DMS153 (cell line): ENCODE measurements at regions not wholly inside any gene's neighbourhood (a gene's known extent, or its start where the extent isn't known, plus 50 kb on each side); places are given as distances from the start of the nearest gene placed in this dataset.

Experiments
- DNase-seq: peaks from one replicate; lab custom pipeline; 2025; lab: John Stamatoyannopoulos, UW

DNA sequence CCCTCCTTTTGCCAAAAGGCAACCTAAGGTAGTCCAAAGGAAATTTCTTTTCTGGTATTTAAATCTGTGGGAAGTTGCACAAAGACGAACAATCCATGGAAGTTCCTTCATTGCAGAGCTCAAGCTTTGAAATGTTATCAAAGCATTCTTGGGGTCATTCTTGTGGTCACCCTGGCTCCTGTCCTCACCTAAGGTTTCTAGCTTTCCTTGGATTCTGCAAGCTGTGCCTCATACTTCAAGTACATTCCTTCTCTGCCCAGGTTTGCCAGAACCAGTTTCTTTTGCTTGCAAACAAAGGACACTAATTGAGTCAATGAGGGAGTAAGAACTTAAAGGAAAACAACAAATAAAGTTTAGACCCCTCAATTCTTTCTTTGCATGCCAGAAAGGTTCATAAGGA is 329.8 kb upstream of the PDZRN3 start:
- no peak for DNase-seq

DNA sequence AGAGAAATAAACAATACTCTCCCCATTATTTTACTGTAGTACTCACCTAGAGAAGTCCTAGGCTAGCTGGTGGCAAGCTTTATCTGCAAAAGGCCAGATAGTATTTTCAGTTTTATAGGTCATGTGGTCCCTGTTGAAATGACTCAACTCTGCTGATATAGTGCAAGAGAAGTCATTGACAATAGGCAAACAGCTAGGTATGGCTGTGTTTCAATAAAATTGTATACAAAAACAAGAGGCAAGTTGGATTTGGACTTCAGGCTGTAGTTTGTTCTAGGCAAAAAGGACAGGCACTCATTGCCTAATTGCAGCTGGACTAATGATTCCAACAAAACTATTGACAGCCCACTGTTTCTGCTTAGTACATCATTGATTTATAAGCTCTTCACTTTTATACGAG is 328.0 kb upstream of the PDZRN3 start:
- no peak for DNase-seq

DNA sequence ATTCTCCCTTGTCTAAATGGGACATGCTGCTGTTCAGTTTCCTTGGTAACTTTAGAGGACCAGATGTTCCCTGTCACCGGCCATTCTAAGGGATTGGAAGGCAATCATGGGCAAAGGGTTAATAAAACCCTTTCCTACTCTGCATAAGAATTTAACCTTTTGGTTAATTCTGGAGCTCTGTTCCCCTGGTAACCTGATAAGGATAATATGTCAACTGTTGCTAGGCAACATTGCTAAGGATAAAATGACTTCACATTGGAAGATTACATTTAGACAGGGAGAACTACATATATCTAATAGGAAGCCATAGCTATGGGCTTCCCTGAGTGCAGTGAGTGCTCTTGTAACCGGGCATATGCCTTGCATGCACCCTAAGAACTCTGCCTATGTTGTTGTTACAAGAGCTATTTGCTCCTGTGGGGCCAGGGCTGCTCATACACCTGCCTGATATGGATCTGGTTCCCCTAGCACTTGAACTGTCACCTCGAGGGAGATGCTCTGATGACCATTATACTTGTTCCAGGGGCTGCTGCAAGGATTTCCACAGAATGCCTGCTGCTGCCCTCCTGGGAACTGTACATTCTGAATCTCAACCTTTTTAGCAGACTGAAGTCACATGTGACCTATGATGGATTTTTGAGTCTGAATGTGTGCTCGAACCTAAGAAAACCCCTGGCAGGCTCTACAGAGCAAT is 326.3 kb upstream of the PDZRN3 start:
- DNase-seq, result no peak

DNA sequence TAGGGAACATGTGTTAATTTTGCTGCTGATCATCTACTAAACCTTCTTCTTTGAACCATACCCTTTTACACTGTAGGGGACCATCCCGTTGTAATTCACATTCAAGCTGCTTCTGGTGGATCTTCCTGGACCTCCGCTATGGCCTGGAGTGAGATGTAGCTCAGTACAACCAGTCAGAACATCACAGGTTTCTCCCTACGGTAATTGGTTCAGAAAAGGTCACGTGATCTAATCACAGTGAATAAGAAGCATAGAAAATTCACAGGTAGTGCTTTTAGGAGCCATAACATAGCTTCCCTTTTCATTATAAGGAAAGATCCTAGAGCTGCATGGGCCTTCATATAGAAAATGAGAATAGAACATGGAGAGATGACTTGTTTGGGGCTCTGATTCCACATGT is 320.8 kb upstream of the PDZRN3 start:
- no peak for DNase-seq

DNA sequence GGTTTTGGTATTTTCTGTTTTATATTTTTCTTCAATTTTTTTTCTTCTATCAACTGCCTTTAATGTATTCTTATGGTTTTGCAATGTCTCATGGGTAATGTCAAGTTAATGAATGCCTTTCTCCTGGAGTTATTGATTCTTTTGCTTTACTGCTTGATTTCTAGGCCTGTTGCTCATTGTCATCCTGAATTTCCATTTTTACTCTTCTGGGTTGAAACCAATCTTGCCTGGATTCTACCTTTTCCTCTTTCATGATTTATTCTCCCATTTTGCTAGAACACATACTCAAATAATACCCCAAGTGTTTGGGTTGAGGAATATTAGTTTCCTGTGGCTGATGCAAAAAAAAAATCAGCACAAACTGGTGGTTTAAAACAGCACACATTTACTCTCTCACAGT is 315.2 kb upstream of the PDZRN3 start:
- no peak for DNase-seq

DNA sequence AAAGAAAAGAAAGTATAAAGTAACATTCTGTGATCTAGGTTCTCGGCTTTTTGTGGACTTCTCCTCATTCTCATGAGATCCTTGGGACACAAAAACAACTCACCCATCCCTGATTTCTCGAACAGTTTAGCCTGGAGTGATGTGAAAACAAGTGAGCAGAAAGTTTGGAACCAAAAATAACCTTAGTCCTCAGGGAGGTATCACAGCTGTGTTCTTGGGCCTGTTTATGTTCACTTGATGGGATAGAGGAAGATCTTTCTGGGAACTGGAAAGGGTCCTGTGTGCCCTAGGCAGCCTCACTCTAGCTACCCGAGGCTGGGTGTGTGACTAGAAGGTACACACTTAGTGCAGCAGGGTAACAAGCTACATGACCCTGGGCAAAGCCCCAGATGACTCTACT is 308.8 kb upstream of the PDZRN3 start:
- no peak for DNase-seq

DNA sequence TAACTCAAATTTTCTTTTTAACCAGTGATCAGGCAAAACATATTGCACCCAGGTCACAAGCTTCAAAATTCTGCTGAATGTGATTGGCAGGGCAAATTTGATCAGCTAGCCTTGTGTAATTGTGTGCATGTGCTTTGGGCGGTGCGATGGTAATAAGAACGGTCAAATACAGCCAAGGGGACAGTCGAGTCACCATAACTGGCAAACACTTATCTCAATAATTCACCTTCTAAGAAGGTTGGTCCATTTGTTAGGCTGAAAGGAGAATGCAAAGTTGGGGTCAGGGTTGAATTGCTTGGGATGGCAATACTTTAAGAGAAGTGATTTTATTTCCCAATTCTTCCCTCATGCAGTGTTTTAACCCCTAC is 302.4 kb upstream of the PDZRN3 start:
- no peak for DNase-seq

DNA sequence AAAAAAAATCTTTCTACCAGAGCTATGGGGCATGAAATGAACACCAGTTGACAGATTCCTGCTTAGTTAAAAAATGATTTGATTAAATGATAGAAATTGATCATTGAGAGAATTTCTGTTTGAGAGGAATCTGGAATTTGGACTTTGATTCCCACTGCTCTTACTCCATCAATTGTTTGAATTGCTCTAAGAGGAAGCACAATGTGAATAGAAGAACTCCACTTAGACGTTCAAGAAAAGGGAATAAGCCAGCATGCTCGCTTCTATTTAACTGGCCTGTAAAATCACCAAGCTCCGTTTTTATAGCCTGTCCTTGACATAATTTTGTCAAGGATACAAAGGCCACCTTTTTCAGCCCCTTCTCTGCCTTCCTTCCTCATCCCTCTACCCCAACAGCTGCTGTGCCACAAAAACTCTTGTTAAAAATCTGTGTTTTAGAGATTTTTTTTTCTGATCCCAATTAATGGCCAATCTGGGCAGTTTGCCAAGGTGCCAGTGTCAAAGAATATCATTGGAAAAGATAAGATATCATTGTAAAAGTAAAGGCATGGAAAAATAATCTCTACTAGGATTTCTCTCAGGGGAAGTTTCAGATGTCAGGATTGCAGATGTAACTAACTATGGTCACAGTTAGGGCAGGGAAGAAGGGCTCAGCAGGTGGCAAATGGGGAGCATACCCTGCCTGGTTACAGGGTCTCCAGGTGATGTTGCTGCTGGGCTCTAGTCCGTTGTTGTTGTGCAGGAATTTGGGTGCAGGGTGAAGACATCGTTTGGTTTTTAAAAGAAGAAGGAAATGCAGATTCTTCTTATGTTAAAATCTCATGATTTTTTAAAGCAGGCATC is 301.8 kb upstream of the PDZRN3 start:
- no peak for DNase-seq

DNA sequence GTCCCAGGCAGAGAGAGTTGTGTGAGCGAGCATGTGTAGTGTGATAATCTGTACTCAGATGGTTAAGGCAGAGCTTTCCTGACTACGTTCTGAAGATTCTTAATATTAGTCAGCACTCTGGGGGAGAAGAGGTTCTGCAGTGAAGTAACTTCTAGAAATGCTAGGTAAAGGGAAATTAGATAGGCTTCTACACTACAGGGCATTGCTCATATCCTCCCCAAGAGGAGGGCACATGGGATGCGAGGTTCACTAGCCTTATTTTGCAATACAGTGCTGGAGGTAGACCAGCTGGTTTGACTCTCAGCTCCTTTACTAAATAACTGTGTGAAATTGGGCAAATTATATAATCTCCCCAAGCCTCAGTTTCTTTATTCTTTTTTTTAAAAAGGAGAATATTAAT is 300.3 kb upstream of the PDZRN3 start:
- no peak for DNase-seq

DNA sequence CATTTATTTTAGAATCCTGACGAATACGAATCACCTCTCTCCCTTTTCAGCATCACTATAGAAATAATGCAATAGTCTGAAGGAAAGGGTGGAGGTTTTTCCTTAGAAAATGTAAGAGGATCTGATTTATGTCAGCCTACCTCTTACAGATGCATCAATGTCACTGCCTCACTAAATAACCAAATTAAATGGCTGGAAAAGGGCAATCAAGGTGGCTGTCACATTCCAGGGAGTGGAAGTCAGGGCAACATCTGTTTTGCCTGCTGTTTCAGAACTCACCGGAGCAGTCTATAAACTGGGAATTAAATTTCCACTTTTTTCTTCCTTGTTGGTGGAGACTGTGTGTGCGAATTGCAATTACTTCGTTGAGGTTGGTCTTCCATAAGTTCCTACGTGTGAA is 299.3 kb upstream of the PDZRN3 start:
- DNase-seq, result no peak

DNA sequence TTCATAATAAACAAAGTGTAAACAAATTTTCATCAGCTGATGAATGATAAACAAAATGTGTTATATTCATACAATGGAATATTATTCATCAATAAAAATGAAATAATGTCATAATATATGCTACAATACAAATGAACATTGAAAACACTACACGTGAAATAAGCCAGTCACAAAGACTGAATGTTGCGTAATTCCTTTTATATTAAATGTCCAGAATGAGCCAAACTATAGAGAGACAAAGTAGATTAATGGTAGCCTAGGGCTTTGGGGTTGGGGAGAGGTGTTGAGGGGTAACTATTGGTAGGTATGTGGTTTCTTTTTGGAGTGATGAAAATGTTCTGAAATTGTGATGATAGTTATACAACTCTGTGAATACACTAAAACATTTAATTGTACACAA is 292.9 kb upstream of the PDZRN3 start:
- DNase-seq, result no peak

DNA sequence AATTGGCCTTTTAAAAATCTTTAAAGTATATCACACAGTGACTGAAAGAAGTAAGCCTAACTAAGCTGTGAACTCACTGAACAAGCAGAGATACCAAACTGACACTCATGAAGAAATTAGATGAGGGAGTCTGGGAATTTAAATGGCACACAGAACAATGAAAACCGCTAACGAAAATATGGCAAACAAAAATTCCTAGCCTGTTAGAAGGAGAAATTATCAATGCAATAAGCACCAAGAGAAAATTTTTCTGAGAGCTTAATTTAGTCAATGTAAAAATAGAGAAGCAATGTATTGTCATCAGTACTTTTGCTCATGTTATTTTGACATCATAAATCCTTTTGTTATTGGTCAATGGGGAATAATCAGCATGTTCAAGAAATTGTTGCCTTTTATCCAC is 291.1 kb upstream of the PDZRN3 start:
- no peak for DNase-seq

DNA sequence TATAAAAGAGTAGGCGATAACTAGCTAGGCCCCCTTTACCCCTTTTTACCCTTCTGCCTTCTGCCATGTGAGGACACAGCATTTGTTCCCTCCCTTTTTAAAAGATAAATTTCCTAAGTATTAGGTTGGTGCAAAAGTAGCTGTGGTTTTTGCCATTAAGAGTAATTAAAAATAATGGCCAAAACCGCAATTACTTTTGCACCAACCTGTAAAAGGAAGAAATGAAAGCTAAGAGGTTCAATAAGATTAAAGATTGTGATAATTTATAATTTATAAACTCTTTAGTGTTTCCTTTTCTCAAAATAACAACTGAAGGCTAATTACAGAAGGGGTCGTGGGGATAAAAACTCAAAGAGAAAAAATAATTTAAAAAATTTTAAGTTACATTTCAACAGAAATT is 283.5 kb upstream of the PDZRN3 start:
- no peak for DNase-seq

DNA sequence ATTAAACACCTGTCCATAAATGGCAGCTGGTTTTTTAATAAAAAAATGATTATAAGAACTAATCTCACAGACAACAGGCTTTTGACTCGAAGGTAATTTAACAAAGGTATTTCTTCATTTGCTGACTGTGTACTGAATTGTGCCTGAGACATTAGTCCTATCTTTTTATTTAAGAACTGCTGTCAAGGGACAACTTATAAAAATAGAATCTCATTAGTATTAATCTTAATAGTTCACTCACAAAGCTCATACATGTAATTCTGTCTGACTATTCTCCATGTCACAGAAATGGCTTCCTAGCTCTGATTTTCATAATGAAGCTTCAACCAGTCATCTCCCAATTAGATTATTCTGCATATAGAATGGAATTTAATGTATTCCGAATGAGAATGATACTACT is 276.9 kb upstream of the PDZRN3 start:
- DNase-seq, result no peak

DNA sequence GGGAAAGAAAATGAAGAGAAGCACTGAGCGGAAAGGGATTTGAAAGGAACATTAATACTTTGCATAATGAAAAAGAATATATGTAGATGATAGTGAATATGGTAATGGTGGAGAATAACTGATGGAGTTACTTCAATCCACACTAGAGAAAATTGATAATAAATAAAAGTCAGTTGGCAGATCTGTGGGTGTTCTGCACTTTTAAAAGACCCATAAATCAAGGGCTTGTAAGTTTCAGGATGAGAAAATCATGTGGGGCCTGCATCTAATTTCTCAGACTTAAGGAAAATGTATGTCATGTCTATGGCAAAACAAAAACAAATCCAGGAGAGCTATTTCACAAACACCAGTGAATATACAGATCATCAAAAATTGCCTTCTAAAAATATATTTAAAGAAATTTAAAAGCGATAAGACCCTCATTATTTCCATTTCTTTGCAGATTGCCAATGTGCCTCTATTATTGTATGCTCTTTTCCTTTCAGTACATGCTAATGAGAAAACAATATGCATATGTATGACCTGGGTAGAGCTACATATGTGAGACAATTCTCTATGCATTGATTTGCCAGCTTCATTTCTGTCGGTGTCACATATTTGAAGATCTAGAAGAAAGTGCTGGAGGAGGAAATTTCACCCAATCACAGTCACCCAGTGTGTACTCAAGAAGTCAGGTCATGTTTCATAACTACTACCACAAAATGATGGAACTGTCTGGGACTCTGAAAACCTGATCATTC is 269.9 kb upstream of the PDZRN3 start:
- no peak for DNase-seq

DNA sequence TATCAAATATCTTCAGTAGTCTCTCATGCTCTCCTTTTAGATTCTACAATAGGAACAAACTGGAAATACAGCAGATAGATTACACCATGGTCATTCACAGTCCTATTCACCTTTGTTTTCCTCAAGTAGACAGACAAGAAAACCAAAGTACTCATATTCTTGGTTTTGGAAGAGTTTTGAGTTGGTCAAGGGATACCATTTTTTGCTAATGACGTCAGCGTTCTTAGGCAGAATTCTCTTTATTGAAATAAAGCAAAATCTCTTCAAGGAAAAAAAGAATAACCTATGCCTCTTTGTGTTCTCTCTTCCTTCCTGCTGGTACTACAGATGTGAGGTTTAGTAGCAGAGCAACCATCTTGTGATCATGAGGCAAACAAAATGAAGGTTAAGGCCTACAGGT is 268.3 kb upstream of the PDZRN3 start:
- DNase-seq, result no peak

DNA sequence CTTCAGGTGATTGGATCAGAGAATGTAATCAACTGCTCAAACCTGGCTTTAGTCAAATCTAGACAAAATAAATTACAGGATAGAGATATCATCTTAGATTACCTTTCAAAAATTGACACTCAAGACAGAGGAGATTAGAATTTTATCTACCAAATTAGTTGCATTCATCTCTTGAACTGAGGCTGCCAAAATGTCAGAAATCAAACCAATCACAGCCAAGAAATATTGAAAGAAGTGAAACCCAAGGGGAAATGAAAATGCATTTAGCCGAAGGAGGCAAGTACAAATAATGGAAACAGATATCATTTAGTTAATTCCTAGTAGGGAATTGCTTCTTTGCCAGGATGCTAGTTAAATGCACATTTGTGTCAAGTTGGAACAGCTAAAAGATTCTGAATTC is 261.1 kb upstream of the PDZRN3 start:
- DNase-seq, result no peak

DNA sequence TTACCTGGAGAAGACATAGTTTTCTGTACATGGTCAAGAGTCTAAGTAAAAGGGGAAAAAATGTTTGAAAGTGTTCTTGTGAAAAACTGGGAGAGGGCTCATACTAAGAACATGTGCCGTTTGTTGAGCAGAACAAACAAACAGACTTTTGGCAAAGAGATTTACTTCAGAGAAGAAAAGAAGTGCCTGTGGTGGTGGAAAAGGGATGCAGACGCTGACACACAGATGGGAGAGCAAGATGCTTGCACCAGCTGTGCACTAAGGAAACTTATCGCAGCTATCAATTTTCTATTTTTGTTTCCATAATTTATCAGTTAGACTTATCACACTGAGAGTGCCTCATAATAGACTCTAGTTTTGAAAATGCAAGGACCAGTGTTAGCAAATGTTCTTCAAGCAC is 259.6 kb upstream of the PDZRN3 start:
- no peak for DNase-seq

DNA sequence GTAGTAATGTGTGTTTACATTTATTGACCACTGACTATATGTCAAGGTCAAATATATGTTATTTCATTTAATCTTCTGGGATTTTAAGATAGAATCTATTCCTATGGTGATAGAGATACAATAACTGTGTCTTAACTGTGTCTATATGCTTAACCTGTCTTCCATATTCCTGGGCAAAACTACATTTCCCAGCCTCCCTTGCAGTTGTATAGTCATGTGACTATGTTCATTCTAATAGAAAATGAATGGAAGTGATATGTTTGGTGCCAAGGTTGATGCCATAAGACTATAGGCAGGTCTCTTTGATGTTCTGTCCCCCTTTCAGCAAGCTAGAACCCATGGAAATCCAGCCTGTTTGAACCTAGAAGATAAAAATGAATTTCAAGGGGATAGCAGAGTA is 258.8 kb upstream of the PDZRN3 start:
- DNase-seq, result no peak

DNA sequence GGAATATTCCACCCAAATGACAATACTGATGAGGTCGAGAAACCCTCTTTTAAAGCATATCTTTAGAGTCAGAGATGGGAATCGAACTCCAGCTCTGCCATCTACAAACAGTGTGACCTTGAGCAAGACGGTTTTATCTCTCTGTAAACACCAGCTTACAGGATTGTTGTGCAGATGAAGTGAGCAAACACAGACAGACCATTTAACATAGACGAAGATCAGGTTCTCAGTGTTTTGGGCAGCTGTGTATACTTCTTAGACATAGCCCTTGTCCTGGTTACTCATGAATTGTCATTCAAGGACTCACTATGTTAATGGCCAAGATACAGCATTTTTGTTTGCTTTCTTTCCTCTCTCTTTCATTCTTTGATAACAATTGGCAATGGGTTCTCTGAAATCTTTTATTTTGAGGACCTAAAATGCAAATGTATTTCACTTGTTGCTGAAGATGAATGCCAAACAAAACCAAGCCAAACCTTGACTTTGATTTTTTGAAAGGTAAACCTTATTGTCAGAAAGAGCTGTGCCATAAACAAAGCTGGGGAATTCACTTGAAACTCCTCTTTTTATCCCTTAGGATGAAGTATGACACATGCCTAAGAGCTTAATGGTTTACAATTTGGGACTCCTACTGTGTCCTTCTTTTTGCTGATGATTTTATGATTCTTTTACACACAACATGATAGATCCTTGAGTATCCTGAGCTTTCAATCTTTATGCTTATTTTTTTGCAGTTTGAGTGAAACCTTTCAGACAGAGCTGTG is 250.0 kb upstream of the PDZRN3 start:
- peak; percentile 59 for DNase-seq

DNA sequence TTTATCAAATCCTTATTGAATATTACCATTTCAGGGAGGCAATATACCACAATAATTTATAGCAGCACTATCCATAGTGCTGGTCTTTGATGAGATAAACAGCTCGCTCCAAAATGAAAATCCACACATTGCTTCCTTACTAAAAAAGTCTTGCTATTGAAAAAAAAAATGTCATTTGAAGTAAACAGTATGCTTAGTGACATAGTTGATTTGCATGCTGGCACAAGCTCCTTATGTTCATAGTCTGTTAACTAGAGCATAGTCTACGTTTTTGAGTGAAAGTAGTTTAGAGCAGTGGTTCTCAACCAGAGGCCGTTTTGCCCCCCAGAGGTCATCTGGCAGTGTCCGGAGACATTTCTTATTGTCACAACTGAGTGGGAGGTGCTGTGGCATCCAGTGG is 249.4 kb upstream of the PDZRN3 start:
- no peak for DNase-seq

DNA sequence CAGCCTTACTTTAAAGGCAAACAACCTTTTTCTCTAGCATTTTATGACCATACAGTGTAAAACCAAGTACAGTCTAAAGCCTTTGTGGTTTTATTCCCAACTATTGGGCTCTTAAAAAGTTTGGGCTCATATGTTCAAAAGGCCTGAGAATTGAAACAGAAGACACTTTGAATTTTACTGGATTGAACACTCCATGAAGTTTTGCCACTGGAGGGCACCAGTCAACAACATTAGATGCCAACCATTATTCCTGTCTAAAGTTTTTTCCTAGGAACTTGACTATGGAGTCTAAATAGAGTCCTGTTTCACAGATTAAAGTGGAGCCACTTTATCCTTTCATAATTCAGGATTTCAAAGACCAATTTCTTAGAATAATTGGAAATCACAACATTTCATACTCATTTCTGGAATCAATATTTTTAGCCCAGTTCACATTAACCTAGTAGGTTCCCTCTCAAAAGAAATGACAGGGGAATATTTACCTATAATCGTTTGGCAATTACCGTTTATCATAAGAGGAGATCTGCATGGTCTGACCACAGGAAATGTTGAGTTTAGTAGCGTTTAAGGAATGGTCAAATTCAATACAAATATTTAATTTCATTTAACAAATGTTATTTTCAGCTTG is 244.1 kb upstream of the PDZRN3 start:
- DNase-seq, result peak; percentile 4
